CD4-positive, alpha-beta T cell treated with Interleukin-21 for 1 hour (primary cell): ENCODE measurements at regions not wholly inside any gene's neighbourhood (a gene's known extent, or its start where the extent isn't known, plus 50 kb on each side); places are given as distances from the start of the nearest gene placed in this dataset.
A peak's percentile ranks its signal among the peaks of the same experiment; 100 is the strongest.
"Not testable (repeated sequence)": the region's sequence is repeated elsewhere in the genome, so short reads cannot be mapped to it uniquely, and the experiment has no call there.

Source experiments
- DNase-seq: peaks from one replicate; pipeline ENCODE4 v3.0.0-alpha.2; 2020

- DNase-seq, result no peak
These were observed 374.2 kb downstream of the SH2D1A start for GRCh38 chrX:124720532-124720931.

- DNase-seq, result no peak
These were observed 379.1 kb downstream of the SH2D1A start for GRCh38 chrX:124725502-124725901.

GRCh38 chrX:124726292-124726691, 379.9 kb downstream of the SH2D1A start:
- no peak for DNase-seq

GRCh38 chrX:124726881-124727280, 380.5 kb downstream of the SH2D1A start:
- DNase-seq, result no peak

- peak; percentile 48 for DNase-seq
These were observed 390.3 kb downstream of the SH2D1A start for GRCh38 chrX:124736553-124737270.

GRCh38 chrX:124737771-124738170, 391.4 kb downstream of the SH2D1A start:
- no peak for DNase-seq

- no peak for DNase-seq
These were observed 400.9 kb downstream of the SH2D1A start for GRCh38 chrX:124747295-124747694.

DNA sequence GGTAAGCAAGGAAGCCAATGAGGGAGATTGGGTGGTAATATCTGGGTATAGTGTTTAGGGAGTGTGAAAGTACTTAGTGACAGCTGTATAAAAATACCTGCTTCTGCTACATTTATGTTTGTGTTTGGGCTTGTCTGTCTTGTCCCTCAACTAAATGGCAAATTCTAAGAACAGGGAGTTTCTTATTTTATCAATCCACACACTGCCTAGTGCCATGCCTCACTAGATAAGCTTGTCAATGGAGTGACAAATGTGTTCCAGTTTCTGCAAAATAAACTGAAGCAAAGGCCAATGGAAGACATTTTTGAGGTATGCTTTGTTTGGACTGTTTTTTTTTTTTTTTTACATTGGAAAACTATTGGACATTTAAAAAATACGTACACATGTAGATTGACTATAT, 418.0 kb downstream of the SH2D1A start:
- no peak for DNase-seq

- no peak for DNase-seq
These were observed 422.8 kb downstream of the SH2D1A start for GRCh38 chrX:124769166-124769565.

DNA sequence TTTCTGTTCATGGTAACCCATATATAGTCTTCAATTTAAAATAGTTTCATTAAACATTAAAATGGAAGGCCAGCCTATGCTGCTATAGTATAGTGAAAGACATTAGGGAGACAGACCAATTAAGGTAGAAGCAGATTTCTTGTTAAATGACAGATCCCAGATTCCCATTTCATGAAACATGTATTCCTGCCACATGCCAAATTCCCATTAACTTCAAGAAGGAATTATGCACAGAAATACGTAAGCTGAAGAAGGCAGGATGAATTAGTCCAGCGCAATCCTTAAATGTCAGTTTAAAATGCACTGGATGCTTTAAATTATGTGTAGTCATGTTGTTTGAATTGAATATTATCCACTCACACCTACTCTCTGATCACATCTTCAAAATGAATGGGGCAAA, 424.9 kb downstream of the SH2D1A start:
- no peak for DNase-seq

- DNase-seq, result not testable (repeated sequence)
These were observed 441.9 kb downstream of the SH2D1A start for GRCh38 chrX:124788253-124788652.

DNA sequence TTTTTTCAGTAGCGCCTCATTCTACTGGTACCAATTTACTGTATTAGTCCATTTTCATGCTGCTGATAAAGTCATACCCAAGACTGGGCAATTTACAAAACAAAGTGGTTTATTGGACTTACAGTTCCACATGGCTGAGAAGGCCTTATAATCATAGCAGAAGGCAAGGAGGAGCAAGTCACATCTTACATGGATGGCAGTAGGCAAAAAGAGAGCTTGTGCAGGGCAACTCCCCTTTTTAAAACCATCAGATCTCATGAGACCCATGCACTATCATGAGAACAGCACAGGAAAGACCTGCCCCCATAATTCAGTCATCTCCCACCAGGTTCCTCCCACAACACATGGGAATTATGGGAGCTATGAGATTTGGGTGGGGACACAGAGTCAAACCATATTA, 443.5 kb downstream of the SH2D1A start:
- not testable (repeated sequence) for DNase-seq

GRCh38 chrX:124791492-124792095, 445.2 kb downstream of the SH2D1A start:
- DNase-seq, result no peak

- no peak for DNase-seq
These were observed 450.6 kb downstream of the SH2D1A start for GRCh38 chrX:124796989-124797388.

GRCh38 chrX:124804962-124805361, 458.6 kb downstream of the SH2D1A start:
- no peak for DNase-seq

DNA sequence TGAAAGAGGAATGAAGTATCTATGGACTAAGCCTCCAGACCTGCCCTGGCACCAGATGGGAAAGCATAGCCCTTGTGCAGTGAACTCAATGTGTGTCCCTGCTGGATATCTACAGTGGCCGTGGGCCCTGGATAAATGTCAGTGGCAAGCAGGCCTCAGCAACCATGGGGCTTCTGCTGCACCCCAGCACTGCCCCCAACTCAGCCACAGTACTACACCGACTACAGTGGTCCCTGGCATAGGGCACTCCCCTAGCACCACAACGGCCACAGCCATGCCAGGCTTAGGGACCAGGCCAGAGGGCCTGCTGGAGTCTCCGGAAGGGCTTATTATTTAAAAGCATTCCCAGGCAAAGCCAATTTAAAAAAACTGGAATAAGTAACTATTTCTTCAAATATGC, 459.1 kb downstream of the SH2D1A start:
- no peak for DNase-seq

GRCh38 chrX:124814106-124814505, 467.7 kb downstream of the SH2D1A start:
- no peak for DNase-seq

- DNase-seq, result no peak
These were observed 471.7 kb downstream of the SH2D1A start for GRCh38 chrX:124818033-124818432.

DNA sequence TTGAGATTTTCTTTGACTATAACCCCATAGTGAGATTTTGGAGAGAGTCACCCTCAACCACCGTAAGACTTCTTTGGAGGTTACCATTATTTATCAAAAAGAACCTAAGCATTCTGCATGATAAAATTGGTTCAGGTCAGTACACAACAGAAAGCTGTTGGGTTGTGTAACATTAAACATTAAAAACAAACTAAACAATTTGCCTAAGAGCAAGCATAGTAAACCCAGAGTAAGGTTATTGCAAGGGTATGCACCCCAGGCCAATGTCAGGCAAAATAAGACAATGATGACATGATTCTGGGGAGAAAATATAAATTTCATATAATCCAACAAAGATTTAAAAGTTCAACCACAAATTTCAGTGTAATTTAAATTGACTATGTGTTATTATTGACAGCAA, 472.4 kb downstream of the SH2D1A start:
- no peak for DNase-seq

GRCh38 chrX:124820738-124821137, 474.4 kb downstream of the SH2D1A start:
- DNase-seq, result no peak

DNA sequence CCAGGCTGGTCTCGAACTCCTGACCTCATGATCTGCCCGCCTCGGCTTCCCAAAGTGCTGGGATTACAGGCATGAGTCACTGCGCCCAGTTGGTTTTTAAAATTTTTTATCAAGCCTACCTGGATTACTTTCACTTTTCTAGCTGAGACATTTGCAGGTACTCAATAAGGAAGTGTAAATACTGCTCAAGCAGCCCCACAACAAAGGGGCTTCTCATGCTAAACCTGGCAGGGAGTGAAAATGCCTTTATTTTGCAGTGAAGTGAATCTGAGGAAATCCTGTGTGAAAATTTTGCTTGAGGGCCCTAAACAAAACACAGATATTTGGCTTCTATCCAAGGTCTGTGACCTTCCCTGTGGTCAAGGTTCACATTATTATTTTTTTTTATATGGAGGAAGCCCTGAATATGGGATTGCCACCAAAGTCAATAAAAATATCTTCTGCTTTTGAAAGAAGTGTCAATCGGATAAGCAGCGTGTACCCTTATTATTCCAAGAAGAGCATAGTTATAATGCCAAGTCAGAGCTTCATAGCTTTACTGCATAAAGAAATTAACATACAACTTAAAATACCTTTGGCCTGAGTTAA, 481.0 kb downstream of the SH2D1A start:
- DNase-seq, result no peak

GRCh38 chrX:124829930-124830329, 483.6 kb downstream of the SH2D1A start:
- DNase-seq, result no peak

GRCh38 chrX:124836786-124837185, 482.9 kb upstream of the TEX13C start:
- no peak for DNase-seq

- no peak for DNase-seq
These were observed 477.5 kb upstream of the TEX13C start for GRCh38 chrX:124842205-124842604.

DNA sequence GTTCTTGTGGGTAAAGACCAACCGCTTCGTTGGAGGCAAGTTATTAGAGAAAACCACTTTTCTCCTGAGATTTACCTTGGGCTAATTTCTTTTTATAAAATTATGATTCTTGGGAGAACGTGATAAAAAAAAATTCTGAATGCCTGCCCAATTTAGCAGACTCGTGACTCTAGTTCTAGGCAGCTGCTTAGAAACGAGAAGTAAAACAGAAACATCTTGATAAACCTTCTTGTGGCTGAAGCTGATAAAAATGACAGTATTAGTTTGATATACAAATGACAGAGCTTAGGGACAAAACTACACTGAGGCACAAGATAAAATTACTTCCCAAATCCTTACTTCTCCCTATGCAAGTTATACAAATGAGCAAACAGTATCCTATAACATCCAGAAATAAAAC, 458.9 kb upstream of the TEX13C start:
- no peak for DNase-seq
